Smooth muscle cell (in vitro differentiated cells): ENCODE measurements at regions not wholly inside any gene's neighbourhood (a gene's known extent, or its start where the extent isn't known, plus 50 kb on each side); places are given as distances from the start of the nearest gene placed in this dataset.

ENCODE experiments used
- DNase-seq: peaks from one replicate; lab custom pipeline; 2025; ENCODE audit not compliant: unreplicated experiment; lab: John Stamatoyannopoulos, UW
- H2AFZ ChIP-seq: fragments of 200-600 bp; sonication (generic); 2 replicates; pipeline ENCODE4 v1.6.0; 2016; ENCODE audit warnings: antibody characterized with exemption, low read depth, mild to moderate bottlenecking
- H3F3A ChIP-seq: fragments of 200-600 bp; sonication (generic); 2 replicates; pipeline ENCODE4 v1.6.0; 2017; ENCODE audit warnings: antibody characterized with exemption, low read depth
- H3K27ac ChIP-seq: fragments of 200-600 bp; sonication (generic); 2 replicates; pipeline ENCODE4 v1.5.1; 2016; ENCODE audit warnings: low read depth, mild to moderate bottlenecking
- H3K27me3 ChIP-seq: fragments of 200-600 bp; sonication (generic); 2 replicates; pipeline ENCODE4 v1.6.1; 2016; ENCODE audit warnings: low read depth, mild to moderate bottlenecking
- H3K36me3 ChIP-seq: fragments of 200-600 bp; sonication (generic); 2 replicates; pipeline ENCODE4 v1.5.1; 2016; ENCODE audit warnings: low read depth
- H3K4me1 ChIP-seq: fragments of 200-600 bp; sonication (generic); 2 replicates; pipeline ENCODE4 v1.5.1; 2016; ENCODE audit warnings: low read depth
- H3K4me2 ChIP-seq: fragments of 200-600 bp; sonication (generic); 2 replicates; pipeline ENCODE4 v1.6.0; 2016; ENCODE audit warnings: mild to moderate bottlenecking
- H3K4me3 ChIP-seq: fragments of 200-600 bp; sonication (generic); 2 replicates; pipeline ENCODE4 v1.5.1; 2016; ENCODE audit warnings: mild to moderate bottlenecking
- H3K79me2 ChIP-seq: fragments of 200-600 bp; sonication (generic); 2 replicates; pipeline ENCODE4 v1.6.0; 2016; ENCODE audit warnings: low read depth, mild to moderate bottlenecking
- H3K9ac ChIP-seq: fragments of 200-600 bp; sonication (generic); 2 replicates; pipeline ENCODE4 v1.6.0; 2016; ENCODE audit warnings: low read depth
- H3K9me3 ChIP-seq: fragments of 200-600 bp; sonication (generic); replicated peaks from 2 replicates; pipeline ENCODE4 v1.5.1; 2016; ENCODE audit warnings: low read depth
- H4K20me1 ChIP-seq: fragments of 200-600 bp; sonication (generic); 2 replicates; pipeline ENCODE4 v1.6.0; 2016; ENCODE audit warnings: low read depth
- CTCF ChIP-seq: fragments of 200-600 bp; sonication (generic); IDR thresholded peaks from 2 replicates; pipeline ENCODE4 v1.5.1; 2017; ENCODE audit warnings: borderline replicate concordance, mild to moderate bottlenecking, antibody characterized with exemption; ENCODE audit not compliant: insufficient read depth, poor library complexity, severe bottlenecking
- WGBS: methylation state at CpG from one replicate; pipeline ENCODE4 v1.1.7; 2016; ENCODE audit warnings: low lambda C conversion rate; 5-methylcytosine and 5-hydroxymethylcytosine counted together

- Histone ChIP-seq H3K36me3 (no peaks in the 10 kb centered on the region), H3K4me1 (no peaks in the 10 kb centered on the region), H4K20me1 (no peaks in the 10 kb centered on the region), H3K4me2 (no peak overlapping the region), H3F3A (no peaks in the 10 kb centered on the region), H3K9me3 (no peaks in the 10 kb centered on the region), H2AFZ (no peak overlapping the region), H3K27me3 (no peaks in the 10 kb centered on the region), H3K9ac (no peak overlapping the region), H3K79me2 (no peaks in the 10 kb centered on the region), H3K4me3 (no peak overlapping the region), H3K27ac (no peak overlapping the region)
- no peak for TF ChIP-seq CTCF
- 77% methylated on average over 2 of the region's 2 CpGs for WGBS
- DNase-seq: no peak
Observed at GRCh38 chr21:22278366-22278765, 1280.2 kb downstream of the NCAM2 start.

GRCh38 chr21:22280851-22281250 lies 1282.6 kb downstream of the NCAM2 start:
- 83% methylated on average over 2 of the region's 2 CpGs for WGBS

GRCh38 chr21:22288885-22289499 lies 1290.8 kb downstream of the NCAM2 start:
- no peaks in the 10 kb centered on the region for H4K20me1 ChIP-seq
- no peak overlapping the region for H3K9ac ChIP-seq
- H3K4me1 ChIP-seq: no peaks in the 10 kb centered on the region
- DNase-seq: no peak
- H3K27ac ChIP-seq: no peak overlapping the region
- no peaks in the 10 kb centered on the region for H3K36me3 ChIP-seq
- H3K9me3 ChIP-seq: no peaks in the 10 kb centered on the region
- TF ChIP-seq CTCF: no peak
- no peaks in the 10 kb centered on the region for H3K27me3 ChIP-seq
- H3K4me3 ChIP-seq: no peak overlapping the region
- no peaks in the 10 kb centered on the region for H3K79me2 ChIP-seq
- H3F3A ChIP-seq: no peaks in the 10 kb centered on the region
- no peak overlapping the region for H2AFZ ChIP-seq
- WGBS: 85% methylated on average over 2 of the region's 2 CpGs
- H3K4me2 ChIP-seq: no peak overlapping the region

More at GRCh38 chr21:22280851-22281250, 1282.6 kb downstream of the NCAM2 start:
- Histone ChIP-seq H3K27ac (no peak overlapping the region), H3K36me3 (no peaks in the 10 kb centered on the region), H3K4me3 (no peak overlapping the region), H3K4me2 (no peak overlapping the region), H3F3A (no peaks in the 10 kb centered on the region), H3K27me3 (no peaks in the 10 kb centered on the region), H3K9ac (no peak overlapping the region), H3K9me3 (no peaks in the 10 kb centered on the region), H2AFZ (no peak overlapping the region), H3K4me1 (no peaks in the 10 kb centered on the region), H3K79me2 (no peaks in the 10 kb centered on the region), H4K20me1 (no peaks in the 10 kb centered on the region)
- no peak for DNase-seq
- no peak for TF ChIP-seq CTCF

- Histone ChIP-seq H3K27ac (no peak overlapping the region), H3K4me1 (no peaks in the 10 kb centered on the region), H2AFZ (no peak overlapping the region), H3F3A (no peaks in the 10 kb centered on the region), H3K4me3 (no peak overlapping the region), H3K9ac (no peak overlapping the region), H4K20me1 (no peaks in the 10 kb centered on the region), H3K9me3 (no peaks in the 10 kb centered on the region), H3K79me2 (no peaks in the 10 kb centered on the region), H3K36me3 (no peaks in the 10 kb centered on the region), H3K4me2 (no peak overlapping the region), H3K27me3 (no peaks in the 10 kb centered on the region)
- DNase-seq: no peak
- TF ChIP-seq CTCF: no peak
- WGBS: 96% methylated on average over 3 of the region's 3 CpGs
Observed at GRCh38 chr21:22292144-22292543, 1293.9 kb downstream of the NCAM2 start.
